Subcutaneous abdominal adipose tissue (tissue), 5 donors: ENCODE measurements at regions not wholly inside any gene's neighbourhood (a gene's known extent, or its start where the extent isn't known, plus 50 kb on each side); places are given as distances from the start of the nearest gene placed in this dataset.
"Not testable (repeated sequence)": the region's sequence is repeated elsewhere in the genome, so short reads cannot be mapped to it uniquely, and the experiment has no call there.

ENCODE experiments used
- H3K27ac ChIP-seq: one replicate; pipeline ENCODE4 v1.7.0; 2013; ENCODE audit warnings: low read depth, mild to moderate bottlenecking, inconsistent platforms, low read length, moderate library complexity
- H3K27me3 ChIP-seq, 5 donors: one replicate each; pipeline ENCODE4 v1.7.0; 2013; ENCODE audit warnings: low read length in 5 of 5, inconsistent platforms in 1 of 5; ENCODE audit not compliant: control insufficient read depth in 5 of 5, insufficient read depth in 4 of 5
- H3K36me3 ChIP-seq, 5 donors: one replicate each; pipeline ENCODE4 v1.7.0; 2013; ENCODE audit warnings: low read length in 5 of 5; ENCODE audit not compliant: control insufficient read depth in 5 of 5, insufficient read depth in 5 of 5
- H3K4me1 ChIP-seq, 5 donors: one replicate each; pipeline ENCODE4 v1.7.0; 2013; ENCODE audit warnings: low read length in 5 of 5, mild to moderate bottlenecking in 3 of 5, moderate library complexity in 1 of 5; ENCODE audit not compliant: control insufficient read depth in 5 of 5, insufficient read depth in 5 of 5
- H3K4me3 ChIP-seq, 5 donors: one replicate each; pipeline ENCODE4 v1.7.0; 2013; ENCODE audit warnings: low read length in 5 of 5, low read depth in 1 of 5
- H3K9ac ChIP-seq, 5 donors: one replicate each; pipeline ENCODE4 v1.7.0; 2013; ENCODE audit warnings: low read length in 5 of 5, mild to moderate bottlenecking in 4 of 5, moderate library complexity in 3 of 5
- H3K9me3 ChIP-seq, 5 donors: one replicate each; pipeline ENCODE4 v1.7.0; 2013; ENCODE audit warnings: low read length in 5 of 5; ENCODE audit not compliant: control insufficient read depth in 5 of 5
- donor health status: healthy.
- donor health status: healthy.
- donor health status: healthy.
- donor health status: healthy.
- donor health status: healthy.

DNA sequence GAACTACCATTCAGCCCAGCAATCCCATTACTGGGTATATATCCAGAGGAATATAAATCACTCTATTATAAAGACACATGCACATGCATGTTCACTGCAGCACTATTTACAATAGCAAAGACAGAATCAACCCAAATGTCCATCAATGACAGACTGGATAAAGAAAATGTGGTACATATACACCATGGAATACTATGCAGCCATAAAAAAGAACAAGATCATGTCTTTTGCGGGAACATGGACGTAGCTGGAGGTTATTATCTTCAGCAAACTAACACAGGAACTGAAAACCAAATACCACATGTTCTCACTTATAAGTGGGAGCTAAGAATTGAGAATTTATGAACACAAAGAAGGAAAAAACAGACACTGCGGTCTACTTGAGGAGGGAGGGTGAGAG is 195.1 kb downstream of the GPAT3 start:
- H3K9ac ChIP-seq, H3K4me1 ChIP-seq, H3K4me3 ChIP-seq, H3K36me3 ChIP-seq, H3K27me3 ChIP-seq, H3K9me3 ChIP-seq, H3K27ac ChIP-seq: not testable (repeated sequence)

DNA sequence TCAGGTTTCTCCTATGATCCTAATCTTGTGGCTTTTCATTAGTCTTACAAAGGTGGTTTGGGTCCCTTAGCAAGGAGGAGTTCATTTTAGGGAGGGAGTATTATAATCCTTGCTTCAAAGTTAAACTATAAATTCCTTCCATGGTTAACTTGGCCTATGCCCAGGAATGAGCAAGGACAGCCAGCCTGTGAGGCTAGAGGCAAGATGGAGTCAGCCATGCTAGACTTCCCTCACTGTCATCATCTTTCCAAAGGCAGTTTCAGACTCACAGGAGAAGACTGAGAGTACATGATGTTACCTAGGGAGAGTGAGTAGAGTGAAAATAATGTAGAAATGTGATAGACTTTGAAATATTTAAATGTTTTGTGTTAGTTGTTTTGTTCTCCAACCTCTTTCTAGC is 192.3 kb downstream of the GPAT3 start:
- H3K4me3 ChIP-seq = no peak overlapping the region
- no peaks in the 10 kb centered on the region for H3K27me3 ChIP-seq
- H3K9ac ChIP-seq = no peak overlapping the region
- no peaks in the 10 kb centered on the region for H3K36me3 ChIP-seq
- peaks cover 0 to 7% (median 0%) of the 10 kb centered on the region in 5 donors for H3K9me3 ChIP-seq
- H3K27ac ChIP-seq = no peak overlapping the region
- no peaks in the 10 kb centered on the region for H3K4me1 ChIP-seq

GRCh38 chr4:83725336-83726085 is 189.6 kb downstream of the GPAT3 start:
- no peaks in the 10 kb centered on the region for H3K27me3 ChIP-seq
- H3K9ac ChIP-seq = no peak overlapping the region
- H3K36me3 ChIP-seq = no peaks in the 10 kb centered on the region
- H3K4me3 ChIP-seq = no peak overlapping the region
- H3K27ac ChIP-seq = no peak overlapping the region
- H3K9me3 ChIP-seq = peaks cover 0 to 7% (median 0%) of the 10 kb centered on the region in 5 donors
- no peaks in the 10 kb centered on the region for H3K4me1 ChIP-seq

DNA sequence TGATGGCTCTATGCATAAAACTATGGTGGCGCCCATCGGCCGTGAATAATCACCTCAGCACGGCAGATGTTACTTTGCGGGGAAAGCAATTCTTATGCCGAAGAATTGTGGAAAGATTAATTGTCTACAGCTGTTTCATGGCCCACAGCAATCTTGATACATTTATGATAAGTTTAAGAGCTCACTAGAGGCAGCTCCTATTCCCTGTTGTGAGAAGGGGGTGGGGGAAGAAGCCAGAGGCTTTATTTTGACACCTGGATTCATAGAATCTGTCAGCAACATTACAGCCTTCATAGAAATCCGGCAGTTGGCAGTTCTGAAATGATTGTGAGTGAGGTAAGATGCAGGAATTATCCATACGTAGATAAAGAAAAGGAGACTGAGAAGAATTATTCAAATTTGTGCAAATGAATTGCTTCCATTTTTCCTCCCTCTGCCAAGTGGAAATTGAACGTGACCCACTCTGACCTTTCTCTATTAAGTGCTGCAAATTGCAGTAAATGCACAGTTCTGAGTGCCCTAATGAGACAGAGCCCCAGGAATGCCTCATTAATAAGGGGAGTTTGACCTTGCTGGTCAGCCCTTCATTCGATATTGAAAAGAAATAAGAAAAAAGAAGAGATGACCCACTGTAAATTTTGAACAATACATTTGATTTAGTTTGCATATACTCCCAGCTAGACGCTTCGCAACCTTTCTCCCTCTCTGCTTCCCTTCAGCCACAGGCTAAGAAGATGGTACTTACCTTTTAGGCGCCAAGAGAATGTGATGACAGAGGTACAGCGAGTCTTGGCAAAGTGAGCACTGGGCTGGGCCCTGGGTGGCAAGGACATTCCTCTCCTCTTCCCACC is 188.8 kb downstream of the GPAT3 start:
- no peaks in the 10 kb centered on the region for H3K4me1 ChIP-seq
- H3K27me3 ChIP-seq = no peaks in the 10 kb centered on the region
- no peak overlapping the region for H3K4me3 ChIP-seq
- no peak overlapping the region for H3K9ac ChIP-seq
- no peaks in the 10 kb centered on the region for H3K36me3 ChIP-seq
- no peak overlapping the region for H3K27ac ChIP-seq
- peaks cover 0 to 2% (median 0%) of the 10 kb centered on the region in 5 donors for H3K9me3 ChIP-seq

DNA sequence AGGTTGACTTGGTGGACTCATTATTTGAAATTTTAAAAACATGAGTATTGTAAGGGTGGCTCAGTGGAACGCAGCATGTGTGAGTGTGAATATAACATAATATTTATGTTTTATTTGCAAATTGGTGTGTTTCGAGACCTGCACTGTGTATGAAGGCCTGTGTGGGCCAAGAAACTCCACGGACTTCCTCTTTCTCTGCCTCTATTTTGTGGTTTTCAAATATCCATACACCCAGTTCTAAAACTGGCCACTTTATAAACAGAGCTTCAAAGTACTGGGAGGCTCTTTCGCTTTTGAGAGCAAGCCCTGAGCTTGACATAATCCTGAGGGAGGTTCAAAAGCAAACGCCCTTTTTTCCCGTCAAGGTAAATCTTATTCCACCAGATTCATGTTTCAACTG is 187.7 kb downstream of the GPAT3 start:
- no peaks in the 10 kb centered on the region for H3K4me1 ChIP-seq
- no peak overlapping the region for H3K27ac ChIP-seq
- H3K27me3 ChIP-seq = no peaks in the 10 kb centered on the region
- no peaks in the 10 kb centered on the region for H3K9me3 ChIP-seq
- H3K9ac ChIP-seq = no peak overlapping the region
- H3K4me3 ChIP-seq = no peak overlapping the region
- no peaks in the 10 kb centered on the region for H3K36me3 ChIP-seq

DNA sequence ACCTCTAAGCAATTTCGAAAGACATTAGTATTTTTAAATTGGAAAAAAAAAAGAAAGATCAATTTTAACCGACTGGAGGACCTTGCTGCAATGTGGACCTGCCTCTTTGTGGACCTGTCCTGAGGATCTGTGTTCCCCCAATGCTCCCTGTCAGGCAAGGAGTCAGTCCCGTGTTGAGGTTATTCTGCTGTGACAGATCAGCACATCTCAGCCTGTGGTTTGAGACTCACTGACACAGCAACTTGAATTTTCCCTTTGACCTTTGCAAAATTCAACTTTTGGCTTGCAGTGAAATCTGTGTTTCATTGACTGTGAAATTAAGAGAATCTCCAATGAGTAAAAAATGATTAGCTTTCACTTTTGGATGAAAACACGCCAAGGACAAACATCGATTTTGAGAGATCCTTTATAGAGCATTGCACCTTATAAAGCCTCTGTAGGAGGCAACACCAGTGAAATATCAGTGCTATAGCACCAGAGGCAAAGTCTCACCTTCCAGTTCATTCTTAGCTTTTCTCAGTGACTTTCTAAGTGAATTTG is 186.9 kb downstream of the GPAT3 start:
- Histone ChIP-seq H3K27ac (no peak overlapping the region), H3K4me3 (no peak overlapping the region), H3K27me3 (no peaks in the 10 kb centered on the region), H3K4me1 (no peaks in the 10 kb centered on the region), H3K9ac (no peak overlapping the region), H3K36me3 (no peaks in the 10 kb centered on the region), H3K9me3 (no peaks in the 10 kb centered on the region)

DNA sequence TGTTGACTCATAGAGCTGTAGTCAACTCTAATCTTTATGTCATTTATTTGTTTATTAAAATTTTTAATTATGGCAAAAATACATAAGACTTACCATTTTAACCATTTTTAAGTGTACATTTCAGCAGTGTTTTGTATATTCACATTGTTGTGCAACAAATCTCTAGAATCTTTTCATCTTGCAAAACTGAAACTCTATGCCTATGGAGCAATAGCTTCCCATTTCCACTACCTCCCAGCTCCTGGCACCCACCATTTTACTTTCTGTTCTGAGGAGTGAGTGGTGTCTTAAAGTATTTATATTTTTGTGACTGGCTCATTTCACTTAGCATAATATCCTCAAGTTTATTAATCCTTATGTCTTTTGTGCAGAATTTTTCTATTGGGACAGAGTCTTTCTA is 181.0 kb downstream of the GPAT3 start:
- Histone ChIP-seq H3K36me3 (no peaks in the 10 kb centered on the region), H3K27ac (no peak overlapping the region), H3K9ac (no peak overlapping the region), H3K9me3 (no peaks in the 10 kb centered on the region), H3K27me3 (no peaks in the 10 kb centered on the region), H3K4me3 (no peak overlapping the region), H3K4me1 (no peaks in the 10 kb centered on the region)

DNA sequence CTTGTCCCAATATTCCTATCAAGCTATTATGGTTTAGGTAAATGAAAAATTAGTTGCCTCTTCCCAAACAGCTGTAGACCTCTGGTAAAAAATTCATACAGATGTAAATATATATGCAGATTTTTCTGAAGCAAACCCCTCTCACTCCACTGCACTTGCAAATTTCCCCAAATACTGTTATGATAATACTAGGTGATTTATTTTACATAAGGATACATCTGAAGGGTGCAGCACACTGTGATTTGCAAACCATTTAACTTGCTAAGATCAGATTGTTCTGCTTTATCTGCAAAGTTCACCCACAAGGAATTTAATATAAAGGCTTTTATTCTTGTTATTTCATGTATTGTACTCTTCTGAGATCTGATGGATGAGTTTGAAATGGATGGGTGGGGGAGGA is 177.0 kb downstream of the GPAT3 start:
- Histone ChIP-seq H3K27ac (no peak overlapping the region), H3K9ac (no peak overlapping the region), H3K9me3 (no peaks in the 10 kb centered on the region), H3K27me3 (no peaks in the 10 kb centered on the region), H3K4me3 (no peak overlapping the region), H3K4me1 (no peaks in the 10 kb centered on the region), H3K36me3 (no peaks in the 10 kb centered on the region)

DNA sequence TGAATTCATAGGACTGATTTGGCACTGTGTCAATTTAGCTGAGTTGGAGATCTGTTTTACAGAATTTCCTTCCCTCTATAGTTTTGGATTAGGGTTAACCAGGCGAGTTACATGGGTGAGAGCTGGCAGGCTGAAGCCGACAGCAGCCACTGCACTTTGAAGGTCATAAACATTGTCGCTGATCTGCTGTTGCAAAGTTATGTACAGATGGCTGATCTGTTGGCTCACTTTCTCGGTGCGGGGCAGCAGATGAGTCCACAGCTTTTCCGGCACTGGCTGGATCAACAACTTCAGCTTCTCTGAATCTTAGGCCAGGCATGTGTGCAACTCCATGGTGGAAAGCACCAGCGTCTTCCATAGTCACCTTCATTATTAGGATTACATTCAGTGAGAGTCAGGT is 173.7 kb downstream of the GPAT3 start:
- H3K4me1 ChIP-seq = no peaks in the 10 kb centered on the region
- no peaks in the 10 kb centered on the region for H3K9me3 ChIP-seq
- no peaks in the 10 kb centered on the region for H3K36me3 ChIP-seq
- no peak overlapping the region for H3K4me3 ChIP-seq
- H3K9ac ChIP-seq = no peak overlapping the region
- no peaks in the 10 kb centered on the region for H3K27me3 ChIP-seq
- H3K27ac ChIP-seq = no peak overlapping the region

- H3K27me3 ChIP-seq = no peaks in the 10 kb centered on the region
- no peak overlapping the region for H3K27ac ChIP-seq
These were observed 172.7 kb downstream of the GPAT3 start for GRCh38 chr4:83708500-83709175.

More at GRCh38 chr4:83708500-83709175, 172.7 kb downstream of the GPAT3 start:
- no peaks in the 10 kb centered on the region for H3K36me3 ChIP-seq
- H3K9ac ChIP-seq = no peak overlapping the region
- H3K4me1 ChIP-seq = no peaks in the 10 kb centered on the region
- H3K9me3 ChIP-seq = no peaks in the 10 kb centered on the region
- H3K4me3 ChIP-seq = no peak overlapping the region
